C4-2B (cell line): ENCODE measurements at regions not wholly inside any gene's neighbourhood (a gene's known extent, or its start where the extent isn't known, plus 50 kb on each side); places are given as distances from the start of the nearest gene placed in this dataset.

Experiments used
- H3K27ac ChIP-seq: fragments of 450-650 bp; 2 replicates; pipeline ENCODE4 v1.5.1; 2017
- CTCF ChIP-seq: fragments of 450-650 bp; conservative IDR thresholded peaks from 2 replicates; pipeline ENCODE4 v1.5.1; 2017; ENCODE audit warnings: mild to moderate bottlenecking
- ZFX ChIP-seq: fragments of 450-650 bp; IDR thresholded peaks from 2 replicates; pipeline ENCODE4 v1.6.1; 2017

- TF ChIP-seq ZFX, result no peak
- no peak for TF ChIP-seq CTCF
- no peak overlapping the region for H3K27ac ChIP-seq
Measured at GRCh38 chr13:56271686-56272085, 869.0 kb upstream of the PRR20A start.

- no peak for TF ChIP-seq CTCF
- no peak for TF ChIP-seq ZFX
- no peak overlapping the region for H3K27ac ChIP-seq
Measured at GRCh38 chr13:56283262-56283828, 857.4 kb upstream of the PRR20A start.

- no peak overlapping the region for H3K27ac ChIP-seq
- no peak for TF ChIP-seq CTCF
- TF ChIP-seq ZFX, result no peak
Measured at GRCh38 chr13:56299650-56300049, 841.1 kb upstream of the PRR20A start.

GRCh38 chr13:56314765-56315164 lies 826.0 kb upstream of the PRR20A start:
- TF ChIP-seq CTCF (no peak), ZFX (no peak)
- H3K27ac ChIP-seq, result no peak overlapping the region

- no peak for TF ChIP-seq CTCF
- no peak for TF ChIP-seq ZFX
- H3K27ac ChIP-seq, result no peak overlapping the region
Measured at GRCh38 chr13:56317841-56318240, 822.9 kb upstream of the PRR20A start.

- TF ChIP-seq CTCF (no peak), ZFX (no peak)
- H3K27ac ChIP-seq, result no peak overlapping the region
Measured at GRCh38 chr13:56332671-56333070, 808.0 kb upstream of the PRR20A start.

- no peak for TF ChIP-seq ZFX
- no peak for TF ChIP-seq CTCF
- no peak overlapping the region for H3K27ac ChIP-seq
Measured at GRCh38 chr13:56335775-56336174, 804.9 kb upstream of the PRR20A start.
